HG03460 (cell line): ENCODE measurements at regions not wholly inside any gene's neighbourhood (a gene's known extent, or its start where the extent isn't known, plus 50 kb on each side); places are given as distances from the start of the nearest gene placed in this dataset.
A peak's percentile ranks its signal among the peaks of the same experiment; 100 is the strongest.

ENCODE experiments used
- ATAC-seq: cut with Tn5 transposase; IDR thresholded peaks from one replicate; pipeline ENCODE4 v1.9.1; 2021; ENCODE audit not compliant: unreplicated experiment

DNA sequence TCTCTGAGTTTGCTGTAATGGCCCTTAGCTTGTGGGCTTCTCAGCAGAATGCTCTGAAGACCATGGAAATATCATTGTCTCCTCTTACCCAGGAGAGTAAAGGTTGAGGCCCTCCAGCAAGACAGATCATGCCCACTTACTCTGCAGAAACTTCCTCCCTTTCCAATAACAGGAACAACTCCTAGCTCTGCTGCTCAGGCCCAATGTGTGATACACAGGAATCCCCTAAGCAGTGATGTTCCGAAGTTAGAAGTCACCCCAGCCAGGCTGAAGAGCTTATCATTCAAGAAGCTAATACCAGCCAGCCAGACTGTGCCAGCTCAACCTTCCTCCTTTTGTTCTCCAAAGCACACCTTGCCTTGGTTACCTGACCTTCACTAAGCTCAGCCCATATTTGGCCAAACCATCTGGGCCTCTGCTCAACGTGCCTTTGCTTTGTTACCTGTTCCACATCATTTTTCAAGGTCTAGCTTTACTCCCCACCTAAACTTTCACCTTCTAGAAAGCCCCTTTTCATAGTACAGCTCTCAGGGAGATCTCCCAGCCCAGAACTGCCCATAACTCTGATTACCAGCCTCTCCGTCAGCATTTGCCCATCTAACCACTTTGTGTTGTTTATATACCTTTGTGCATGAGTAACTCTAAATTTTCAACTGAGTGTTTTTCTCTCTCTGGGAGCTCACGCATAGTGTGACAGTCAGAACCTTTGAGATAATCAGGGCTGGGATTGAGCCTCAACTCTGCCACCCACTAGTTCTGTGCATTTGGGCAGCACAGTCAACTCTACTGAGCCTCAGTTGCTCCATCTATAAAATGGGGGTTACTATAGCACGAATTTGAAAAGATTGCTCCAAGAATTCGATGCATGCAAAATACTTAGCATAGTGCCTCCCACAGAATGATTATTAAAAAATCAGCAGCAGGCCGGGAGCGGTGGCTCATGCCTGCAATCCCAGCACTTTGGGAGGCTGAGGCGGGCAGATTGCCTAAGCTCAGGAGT is 107.6 kb upstream of the CPEB4 start:
- ATAC-seq: no peak

DNA sequence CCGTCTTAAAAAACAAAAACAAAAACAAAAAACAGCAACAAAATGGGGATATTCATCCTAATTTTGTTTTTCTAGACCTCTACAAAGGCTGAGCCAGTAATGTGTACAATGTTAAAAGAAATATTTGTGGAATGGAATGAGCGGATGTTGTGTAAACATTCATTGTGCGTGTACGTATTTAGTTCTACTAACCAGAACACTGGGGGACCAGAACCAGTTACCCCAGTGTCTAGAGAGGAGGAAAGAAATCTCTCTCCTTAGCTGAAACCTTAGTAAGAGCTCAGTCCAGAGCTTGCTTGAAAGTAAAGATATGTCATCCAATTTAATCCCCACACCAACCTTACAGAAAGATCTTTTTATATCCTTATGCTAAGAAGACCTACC is 106.7 kb upstream of the CPEB4 start:
- no peak for ATAC-seq

DNA sequence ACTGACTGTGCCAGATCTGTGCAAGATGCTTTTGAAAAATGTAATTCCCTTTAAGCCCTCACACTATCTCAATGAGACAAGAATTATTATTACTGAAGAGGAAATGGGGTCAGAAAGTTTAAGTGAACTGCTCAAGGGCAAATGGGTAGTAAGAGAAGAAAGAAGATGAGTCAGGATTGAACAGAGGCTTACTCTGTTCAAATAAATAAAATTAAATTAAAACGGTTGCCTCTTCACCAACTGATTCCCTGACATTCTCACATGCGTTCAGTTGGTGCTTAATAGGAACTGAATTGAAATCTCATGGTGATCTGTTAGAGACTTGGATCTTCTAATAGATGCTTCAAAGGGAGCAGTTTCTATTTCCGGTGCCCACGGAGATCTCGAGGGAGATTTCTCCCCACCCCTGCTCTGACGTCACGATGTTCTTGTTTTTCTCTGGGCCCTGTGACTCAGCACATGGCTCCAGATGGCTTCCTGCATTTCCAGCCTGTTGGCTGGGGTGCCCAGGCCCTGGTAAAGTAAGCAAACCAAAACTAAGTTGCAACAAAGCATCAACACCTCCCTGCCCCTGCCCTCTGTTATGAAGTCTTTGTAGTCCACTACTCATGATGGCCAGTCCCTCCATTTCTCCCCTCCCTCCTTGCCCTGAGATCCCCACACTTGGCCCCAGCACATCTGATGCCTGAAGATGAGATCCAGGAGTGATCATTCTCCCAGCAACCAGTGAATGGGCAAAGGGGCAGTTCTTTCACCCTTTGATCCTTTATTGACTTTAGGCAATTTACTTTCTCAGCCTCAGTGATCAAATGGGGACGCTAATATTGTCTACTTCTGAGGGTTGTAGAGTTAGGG is 106.1 kb upstream of the CPEB4 start:
- ATAC-seq: no peak

GRCh38 chr5:173782671-173783101 is 105.5 kb upstream of the CPEB4 start:
- no peak for ATAC-seq

DNA sequence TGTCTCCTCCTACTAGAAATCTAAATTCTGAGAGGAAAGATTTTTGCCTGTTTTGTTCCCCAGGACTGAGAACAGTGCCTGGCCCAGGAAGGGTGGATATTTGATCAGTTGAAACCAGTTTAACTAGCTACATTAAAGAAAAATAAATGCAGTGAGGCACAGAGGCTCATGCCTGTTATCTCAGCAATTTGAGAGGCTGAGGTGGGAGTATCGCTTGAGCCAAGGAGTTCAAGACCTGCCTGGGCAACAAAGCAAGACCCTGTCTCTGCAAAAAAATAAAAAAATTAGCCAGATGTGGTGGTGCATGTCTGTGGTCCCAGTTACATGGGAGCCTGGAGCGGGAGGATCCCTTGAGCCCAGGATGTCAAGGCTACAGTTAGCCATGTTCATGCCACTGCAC is 104.8 kb upstream of the CPEB4 start:
- ATAC-seq: no peak

DNA sequence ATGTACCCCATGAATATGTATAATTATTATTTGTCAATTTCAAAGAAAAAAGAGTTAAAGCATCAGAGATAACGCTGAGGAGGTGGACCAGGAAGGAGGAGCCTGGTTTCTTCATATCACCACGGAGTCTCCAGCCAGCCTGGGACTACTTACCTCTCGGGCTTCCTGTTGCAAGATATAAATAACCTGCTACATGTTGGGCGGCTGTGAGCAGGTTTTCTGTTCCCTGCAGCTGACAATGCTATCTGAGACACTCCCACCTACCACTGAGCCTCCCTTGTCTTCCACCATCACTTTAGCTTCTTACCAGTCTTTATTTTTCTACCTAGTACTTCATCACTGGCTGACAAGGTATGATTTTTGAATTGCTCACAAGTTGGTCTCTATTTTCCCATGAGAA is 102.7 kb upstream of the CPEB4 start:
- ATAC-seq: no peak

DNA sequence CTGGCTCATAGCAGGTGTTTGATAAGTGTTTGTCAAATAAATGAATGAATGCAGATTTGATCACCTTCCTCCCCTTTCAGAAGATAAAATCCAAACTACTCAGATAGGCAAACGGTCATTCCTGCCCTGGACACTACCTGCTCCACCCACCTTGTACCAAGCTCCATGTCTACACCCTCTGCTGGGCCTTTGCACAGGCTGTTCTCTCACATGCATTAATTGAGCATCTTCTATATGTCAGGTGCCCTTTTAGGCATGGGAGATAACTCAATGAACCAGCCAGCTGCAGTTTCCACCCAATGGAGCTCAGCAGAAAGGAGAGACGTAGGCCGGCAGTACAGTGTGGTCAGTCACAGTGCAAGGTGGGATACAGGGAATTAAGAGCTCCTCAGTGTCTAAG is 102.3 kb upstream of the CPEB4 start:
- ATAC-seq: no peak

- peak; percentile 60 for ATAC-seq
These were observed 101.6 kb upstream of the CPEB4 start for GRCh38 chr5:173786286-173787187.

- no peak for ATAC-seq
These were observed 98.9 kb upstream of the CPEB4 start for GRCh38 chr5:173789031-173789920.

DNA sequence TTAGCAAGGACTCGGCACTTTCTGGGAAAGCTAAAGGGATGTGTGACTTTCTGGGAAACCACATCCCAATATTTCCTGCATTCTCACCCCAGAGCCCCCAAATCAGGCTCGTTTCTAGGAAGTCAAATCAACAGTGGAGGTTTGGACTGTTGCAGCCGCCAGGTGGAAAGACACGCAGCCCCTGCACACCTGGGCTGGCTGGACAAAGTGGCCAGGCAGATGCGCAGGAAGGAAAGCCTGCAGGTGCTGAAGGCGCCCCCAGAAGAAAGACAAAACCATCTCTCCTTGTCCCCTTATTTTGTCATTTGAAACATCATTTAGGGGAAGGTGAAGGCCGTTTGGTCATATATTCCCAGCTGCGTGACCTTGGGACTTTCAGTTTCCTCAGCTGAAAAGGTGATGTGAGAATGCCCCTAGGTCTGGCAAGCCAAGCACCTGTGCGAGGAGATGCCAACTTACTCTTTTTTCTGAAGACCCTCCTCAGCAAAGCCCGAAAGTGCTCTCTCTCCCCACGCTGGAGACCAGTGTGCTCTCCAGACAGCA is 97.9 kb upstream of the CPEB4 start:
- no peak for ATAC-seq

- ATAC-seq: no peak
These were observed 97.2 kb upstream of the CPEB4 start for GRCh38 chr5:173790836-173791546.

GRCh38 chr5:173791878-173792277 is 96.3 kb upstream of the CPEB4 start:
- no peak for ATAC-seq

- no peak for ATAC-seq
These were observed 95.2 kb upstream of the CPEB4 start for GRCh38 chr5:173792781-173793547.

DNA sequence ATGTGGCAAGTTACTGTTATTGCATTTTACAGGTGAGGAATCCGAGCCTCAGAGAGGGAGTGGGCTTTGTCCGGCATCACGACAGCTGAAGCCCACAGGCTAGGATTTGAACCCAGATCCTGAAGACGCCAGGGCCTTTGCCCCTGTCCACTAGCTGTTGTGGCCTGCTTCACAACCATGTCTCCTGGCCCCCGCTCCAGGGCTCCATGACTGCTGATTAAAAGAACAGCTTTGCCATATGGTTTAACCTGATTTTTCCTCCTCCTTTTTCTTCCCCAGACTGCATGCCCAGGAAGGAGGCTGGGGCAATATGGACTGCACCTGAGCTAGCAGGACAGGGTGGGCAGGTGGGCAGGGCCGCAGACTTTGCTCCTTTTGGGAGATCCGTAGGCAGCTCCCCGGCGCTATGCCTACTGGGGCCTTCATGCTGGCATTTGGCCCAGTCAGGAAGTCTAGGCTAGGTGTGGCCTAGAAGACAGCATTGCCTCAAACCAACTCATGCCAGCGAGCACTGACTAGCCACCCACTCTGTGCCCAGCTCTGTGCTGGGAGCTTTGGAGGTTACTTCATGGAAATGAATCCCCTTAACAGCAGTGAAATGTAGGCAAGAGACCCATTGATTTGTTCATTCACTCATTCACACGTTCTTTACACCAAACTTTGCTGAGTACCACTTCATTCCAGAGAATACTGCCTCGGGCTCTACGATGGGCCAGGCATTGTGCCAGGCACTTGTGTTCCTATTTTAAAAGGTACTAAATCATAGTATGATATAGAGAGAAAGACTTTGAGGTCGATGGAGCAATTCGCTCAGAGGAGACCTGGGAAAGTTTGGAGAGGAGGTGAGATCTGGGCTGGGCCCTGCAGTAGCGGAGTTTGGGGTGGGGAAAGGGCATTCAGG is 94.3 kb upstream of the CPEB4 start:
- no peak for ATAC-seq

- ATAC-seq: no peak
These were observed 93.2 kb upstream of the CPEB4 start for GRCh38 chr5:173794901-173795416.

GRCh38 chr5:173795601-173796000 is 92.5 kb upstream of the CPEB4 start:
- ATAC-seq: no peak
